Smooth muscle cell (in vitro differentiated cells): ENCODE measurements at regions not wholly inside any gene's neighbourhood (a gene's known extent, or its start where the extent isn't known, plus 50 kb on each side); places are given as distances from the start of the nearest gene placed in this dataset.

Experiments used
- DNase-seq: peaks from one replicate; lab custom pipeline; 2025; ENCODE audit not compliant: unreplicated experiment; lab: John Stamatoyannopoulos, UW
- H2AFZ ChIP-seq: fragments of 200-600 bp; sonication (generic); 2 replicates; pipeline ENCODE4 v1.6.0; 2016; ENCODE audit warnings: antibody characterized with exemption, low read depth, mild to moderate bottlenecking
- H3F3A ChIP-seq: fragments of 200-600 bp; sonication (generic); 2 replicates; pipeline ENCODE4 v1.6.0; 2017; ENCODE audit warnings: antibody characterized with exemption, low read depth
- H3K27ac ChIP-seq: fragments of 200-600 bp; sonication (generic); 2 replicates; pipeline ENCODE4 v1.5.1; 2016; ENCODE audit warnings: low read depth, mild to moderate bottlenecking
- H3K27me3 ChIP-seq: fragments of 200-600 bp; sonication (generic); 2 replicates; pipeline ENCODE4 v1.6.1; 2016; ENCODE audit warnings: low read depth, mild to moderate bottlenecking
- H3K36me3 ChIP-seq: fragments of 200-600 bp; sonication (generic); 2 replicates; pipeline ENCODE4 v1.5.1; 2016; ENCODE audit warnings: low read depth
- H3K4me1 ChIP-seq: fragments of 200-600 bp; sonication (generic); 2 replicates; pipeline ENCODE4 v1.5.1; 2016; ENCODE audit warnings: low read depth
- H3K4me2 ChIP-seq: fragments of 200-600 bp; sonication (generic); 2 replicates; pipeline ENCODE4 v1.6.0; 2016; ENCODE audit warnings: mild to moderate bottlenecking
- H3K4me3 ChIP-seq: fragments of 200-600 bp; sonication (generic); 2 replicates; pipeline ENCODE4 v1.5.1; 2016; ENCODE audit warnings: mild to moderate bottlenecking
- H3K79me2 ChIP-seq: fragments of 200-600 bp; sonication (generic); 2 replicates; pipeline ENCODE4 v1.6.0; 2016; ENCODE audit warnings: low read depth, mild to moderate bottlenecking
- H3K9ac ChIP-seq: fragments of 200-600 bp; sonication (generic); 2 replicates; pipeline ENCODE4 v1.6.0; 2016; ENCODE audit warnings: low read depth
- H3K9me3 ChIP-seq: fragments of 200-600 bp; sonication (generic); replicated peaks from 2 replicates; pipeline ENCODE4 v1.5.1; 2016; ENCODE audit warnings: low read depth
- H4K20me1 ChIP-seq: fragments of 200-600 bp; sonication (generic); 2 replicates; pipeline ENCODE4 v1.6.0; 2016; ENCODE audit warnings: low read depth
- CTCF ChIP-seq: fragments of 200-600 bp; sonication (generic); IDR thresholded peaks from 2 replicates; pipeline ENCODE4 v1.5.1; 2017; ENCODE audit warnings: borderline replicate concordance, mild to moderate bottlenecking, antibody characterized with exemption; ENCODE audit not compliant: insufficient read depth, poor library complexity, severe bottlenecking
- WGBS: methylation state at CpG from one replicate; pipeline ENCODE4 v1.1.7; 2016; ENCODE audit warnings: low lambda C conversion rate; 5-methylcytosine and 5-hydroxymethylcytosine counted together

GRCh38 chr2:238744951-238745350 lies 102.9 kb upstream of the TWIST2 start:
- Histone ChIP-seq H2AFZ (no peak overlapping the region), H3K9me3 (no peaks in the 10 kb centered on the region), H3K4me1 (no peaks in the 10 kb centered on the region), H4K20me1 (no peaks in the 10 kb centered on the region), H3K9ac (no peak overlapping the region), H3K79me2 (no peaks in the 10 kb centered on the region), H3K27me3 (peaks cover 18% of the 10 kb centered on the region), H3K4me3 (no peak overlapping the region), H3K4me2 (no peak overlapping the region), H3K36me3 (no peaks in the 10 kb centered on the region), H3F3A (no peaks in the 10 kb centered on the region), H3K27ac (no peak overlapping the region)
- no peak for TF ChIP-seq CTCF
- DNase-seq: no peak
- WGBS: 93% methylated on average over 13 of the region's 13 CpGs

- no peaks in the 10 kb centered on the region for H4K20me1 ChIP-seq
- WGBS: 82% methylated on average over 5 of the region's 5 CpGs
- TF ChIP-seq CTCF: no peak
- H3K79me2 ChIP-seq: no peaks in the 10 kb centered on the region
- no peak overlapping the region for H3K4me2 ChIP-seq
- peaks cover 12% of the 10 kb centered on the region for H3K27me3 ChIP-seq
- H3K36me3 ChIP-seq: no peaks in the 10 kb centered on the region
- no peak overlapping the region for H3K27ac ChIP-seq
- H2AFZ ChIP-seq: no peak overlapping the region
- H3K9me3 ChIP-seq: no peaks in the 10 kb centered on the region
- no peaks in the 10 kb centered on the region for H3F3A ChIP-seq
- H3K4me1 ChIP-seq: no peaks in the 10 kb centered on the region
- H3K4me3 ChIP-seq: no peak overlapping the region
- H3K9ac ChIP-seq: no peak overlapping the region
- DNase-seq: no peak
Observed at GRCh38 chr2:238745997-238746396, 101.9 kb upstream of the TWIST2 start.

- H3K79me2 ChIP-seq: no peaks in the 10 kb centered on the region
- WGBS: 38% methylated on average over 18 of the region's 18 CpGs
- no peaks in the 10 kb centered on the region for H4K20me1 ChIP-seq
- H3K4me1 ChIP-seq: no peaks in the 10 kb centered on the region
- H2AFZ ChIP-seq: no peak overlapping the region
- no peak overlapping the region for H3K9ac ChIP-seq
- peaks cover 12% of the 10 kb centered on the region for H3K27me3 ChIP-seq
- DNase-seq: no peak
- no peak overlapping the region for H3K4me3 ChIP-seq
- no peak overlapping the region for H3K4me2 ChIP-seq
- no peaks in the 10 kb centered on the region for H3K9me3 ChIP-seq
- H3K27ac ChIP-seq: no peak overlapping the region
- no peaks in the 10 kb centered on the region for H3K36me3 ChIP-seq
- no peak for TF ChIP-seq CTCF
- no peaks in the 10 kb centered on the region for H3F3A ChIP-seq
Observed at GRCh38 chr2:238747114-238747513, 100.8 kb upstream of the TWIST2 start.

DNA sequence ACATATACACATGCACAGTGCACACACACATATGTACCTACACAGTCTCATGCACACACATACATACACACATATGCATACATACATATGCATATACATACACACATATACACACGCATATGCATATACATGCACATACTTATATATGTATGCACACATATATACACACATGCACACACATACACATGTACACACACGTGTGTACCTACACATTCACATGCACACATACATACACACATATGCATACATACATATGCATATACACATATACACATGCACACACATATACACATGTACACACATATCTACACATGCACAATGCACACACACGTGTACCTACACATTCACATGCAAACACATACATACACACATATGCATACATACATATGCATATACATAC lies 100.3 kb upstream of the TWIST2 start:
- no peak for TF ChIP-seq CTCF
- Histone ChIP-seq H3F3A (no peaks in the 10 kb centered on the region), H4K20me1 (no peaks in the 10 kb centered on the region), H3K9ac (no peak overlapping the region), H2AFZ (no peak overlapping the region), H3K4me3 (no peak overlapping the region), H3K79me2 (no peaks in the 10 kb centered on the region), H3K27me3 (peaks cover 12% of the 10 kb centered on the region), H3K4me2 (no peak overlapping the region), H3K27ac (no peak overlapping the region), H3K36me3 (no peaks in the 10 kb centered on the region), H3K4me1 (no peaks in the 10 kb centered on the region), H3K9me3 (no peaks in the 10 kb centered on the region)
- WGBS: 90% methylated on average over 3 of the region's 3 CpGs
- no peak for DNase-seq
